ENCODE measurements at regions not wholly inside any gene's neighbourhood (a gene's known extent, or its start where the extent isn't known, plus 50 kb on each side); places are given as distances from the start of the nearest gene placed in this dataset.
"Not testable (repeated sequence)": the region's sequence is repeated elsewhere in the genome, so short reads cannot be mapped to it uniquely, and the experiment has no call there.

GRCh38 chr13:63249411-63250187 lies 1834.0 kb upstream of the PCDH20 start:
- no peak for DNase-seq
- no peak overlapping the region for H3K4me3 ChIP-seq
- no peaks in the 10 kb centered on the region for H3K9me3 ChIP-seq (replicated peaks in 1 of 3)
- no peak for TF ChIP-seq POLR2A (IDR thresholded peaks at IDR 0.05)
- TF ChIP-seq, protein P1, sequence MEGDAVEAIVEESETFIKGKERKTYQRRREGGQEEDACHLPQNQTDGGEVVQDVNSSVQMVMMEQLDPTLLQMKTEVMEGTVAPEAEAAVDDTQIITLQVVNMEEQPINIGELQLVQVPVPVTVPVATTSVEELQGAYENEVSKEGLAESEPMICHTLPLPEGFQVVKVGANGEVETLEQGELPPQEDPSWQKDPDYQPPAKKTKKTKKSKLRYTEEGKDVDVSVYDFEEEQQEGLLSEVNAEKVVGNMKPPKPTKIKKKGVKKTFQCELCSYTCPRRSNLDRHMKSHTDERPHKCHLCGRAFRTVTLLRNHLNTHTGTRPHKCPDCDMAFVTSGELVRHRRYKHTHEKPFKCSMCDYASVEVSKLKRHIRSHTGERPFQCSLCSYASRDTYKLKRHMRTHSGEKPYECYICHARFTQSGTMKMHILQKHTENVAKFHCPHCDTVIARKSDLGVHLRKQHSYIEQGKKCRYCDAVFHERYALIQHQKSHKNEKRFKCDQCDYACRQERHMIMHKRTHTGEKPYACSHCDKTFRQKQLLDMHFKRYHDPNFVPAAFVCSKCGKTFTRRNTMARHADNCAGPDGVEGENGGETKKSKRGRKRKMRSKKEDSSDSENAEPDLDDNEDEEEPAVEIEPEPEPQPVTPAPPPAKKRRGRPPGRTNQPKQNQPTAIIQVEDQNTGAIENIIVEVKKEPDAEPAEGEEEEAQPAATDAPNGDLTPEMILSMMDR (IDR thresholded peaks at IDR 0.05) = no peak
- intact Hi-C loops (cut with DNase I) = no loop called here
- no peaks in the 10 kb centered on the region for H3K4me1 ChIP-seq (replicated peaks in 1 of 2)
- WGBS, 4 donors = 73 to 80% (median 75%) methylated on average over 9 of the region's 9 CpGs
- H3K36me3 ChIP-seq (replicated peaks in 1 of 2) = no peaks in the 10 kb centered on the region
- H3K27me3 ChIP-seq = no peaks in the 10 kb centered on the region
- H3K27ac ChIP-seq = no peak overlapping the region

GRCh38 chr13:63236667-63237396 lies 1821.2 kb upstream of the PCDH20 start:
- H3K27me3 ChIP-seq; intact Hi-C loops (cut with DNase I); H3K4me3 ChIP-seq; H3K27ac ChIP-seq; H3K9me3 ChIP-seq (replicated peaks in 1 of 3); H3K4me1 ChIP-seq (replicated peaks in 1 of 2); H3K36me3 ChIP-seq (replicated peaks in 1 of 2); DNase-seq: not testable (repeated sequence)
- 88 to 93% (median 91%) methylated on average over 15 of the region's 15 CpGs for WGBS, 4 donors

- DNase-seq; intact Hi-C loops (cut with DNase I); H3K4me1 ChIP-seq (replicated peaks in 1 of 2); H3K4me3 ChIP-seq; H3K9me3 ChIP-seq (replicated peaks in 1 of 3); H3K36me3 ChIP-seq (replicated peaks in 1 of 2); H3K27ac ChIP-seq; H3K27me3 ChIP-seq: not testable (repeated sequence)
- 83 to 91% (median 88%) methylated on average over 3 of the region's 3 CpGs for WGBS, 4 donors
Measured at GRCh38 chr13:63218596-63218995, 1802.9 kb upstream of the PCDH20 start.

DNA sequence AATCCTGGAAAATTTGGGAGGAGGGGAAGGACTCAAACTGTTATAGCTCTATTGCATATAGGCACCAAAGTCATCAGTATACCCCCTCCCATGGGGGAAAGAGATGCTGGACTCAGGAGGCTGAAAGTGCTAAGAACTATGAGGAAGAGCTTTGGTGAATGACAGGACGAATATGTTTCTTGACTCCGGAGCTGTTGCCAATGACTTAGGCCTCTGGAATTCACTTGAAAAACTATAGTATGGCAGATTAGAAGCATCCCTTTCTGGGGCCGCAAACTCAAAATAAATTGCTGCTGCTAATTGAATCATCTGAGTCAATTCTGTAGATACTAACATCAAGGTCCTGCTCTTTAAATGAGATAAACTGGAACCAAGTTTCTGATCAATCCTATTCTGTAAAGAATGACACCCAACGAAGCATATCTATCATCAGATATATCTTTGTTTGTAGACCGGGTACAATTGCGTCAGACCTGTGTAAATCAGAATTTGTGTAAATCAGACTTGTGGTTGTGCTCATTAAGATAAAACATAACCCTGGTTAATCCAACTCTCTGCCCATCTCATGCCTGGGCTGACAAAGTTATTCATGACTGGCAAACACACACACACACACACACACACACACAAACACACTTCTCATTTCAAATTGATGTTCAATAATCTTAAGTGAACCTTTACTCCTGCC lies 1793.8 kb upstream of the PCDH20 start:
- TF ChIP-seq, protein P1 (IDR thresholded peaks at IDR 0.05) = no peak
- TF ChIP-seq POLR2A (IDR thresholded peaks at IDR 0.05) = no peak
- WGBS, 4 donors = 68 to 81% (median 76%) methylated on average over 6 of the region's 6 CpGs
- no peak overlapping the region for H3K27ac ChIP-seq

GRCh38 chr13:63208826-63209225 lies 1793.2 kb upstream of the PCDH20 start:
- no peaks in the 10 kb centered on the region for H3K4me1 ChIP-seq (replicated peaks in 1 of 2)
- 49 to 68% (median 59%) methylated on average over 3 of the region's 3 CpGs for WGBS, 4 donors
- intact Hi-C loops (cut with DNase I) = no loop called here
- no peaks in the 10 kb centered on the region for H3K36me3 ChIP-seq (replicated peaks in 1 of 2)
- no peak overlapping the region for H3K27ac ChIP-seq
- no peak for DNase-seq
- TF ChIP-seq POLR2A (IDR thresholded peaks at IDR 0.05) = no peak
- TF ChIP-seq, protein P1 (IDR thresholded peaks at IDR 0.05) = no peak
- H3K27me3 ChIP-seq = no peaks in the 10 kb centered on the region
- H3K4me3 ChIP-seq = no peak overlapping the region
- H3K9me3 ChIP-seq (replicated peaks in 1 of 3) = no peaks in the 10 kb centered on the region

More for the DNA sequence above, 1793.8 kb upstream of the PCDH20 start:
- Histone ChIP-seq H3K9me3 (replicated peaks in 1 of 3) (no peaks in the 10 kb centered on the region), H3K4me1 (replicated peaks in 1 of 2) (no peaks in the 10 kb centered on the region), H3K27me3 (no peaks in the 10 kb centered on the region), H3K36me3 (replicated peaks in 1 of 2) (no peaks in the 10 kb centered on the region), H3K4me3 (no peak overlapping the region)
- intact Hi-C loops (cut with DNase I) = no loop called here
- no peak for DNase-seq
